ENCODE measurements at regions not wholly inside any gene's neighbourhood (a gene's known extent, or its start where the extent isn't known, plus 50 kb on each side); places are given as distances from the start of the nearest gene placed in this dataset.

- no peak overlapping the region for H3K4me3 ChIP-seq (ENCODE audit: low read length)
- no peak for DNase-seq (ENCODE audit: low read depth)
- TF ChIP-seq CTCF (IDR thresholded peaks at IDR 0.05; ENCODE audit: insufficient read depth, low read depth, low read length, missing control alignments): no peak
Observed at GRCh38 chr6:95159557-95159956, 417.8 kb upstream of the MANEA start.

GRCh38 chr6:95169775-95170174 is 407.6 kb upstream of the MANEA start:
- peak; percentile 13 for DNase-seq (ENCODE audit: low read depth)
- TF ChIP-seq CTCF (IDR thresholded peaks at IDR 0.05; ENCODE audit: insufficient read depth, low read depth, low read length, missing control alignments): no peak
- H3K4me3 ChIP-seq (ENCODE audit: low read length): no peak overlapping the region

DNA sequence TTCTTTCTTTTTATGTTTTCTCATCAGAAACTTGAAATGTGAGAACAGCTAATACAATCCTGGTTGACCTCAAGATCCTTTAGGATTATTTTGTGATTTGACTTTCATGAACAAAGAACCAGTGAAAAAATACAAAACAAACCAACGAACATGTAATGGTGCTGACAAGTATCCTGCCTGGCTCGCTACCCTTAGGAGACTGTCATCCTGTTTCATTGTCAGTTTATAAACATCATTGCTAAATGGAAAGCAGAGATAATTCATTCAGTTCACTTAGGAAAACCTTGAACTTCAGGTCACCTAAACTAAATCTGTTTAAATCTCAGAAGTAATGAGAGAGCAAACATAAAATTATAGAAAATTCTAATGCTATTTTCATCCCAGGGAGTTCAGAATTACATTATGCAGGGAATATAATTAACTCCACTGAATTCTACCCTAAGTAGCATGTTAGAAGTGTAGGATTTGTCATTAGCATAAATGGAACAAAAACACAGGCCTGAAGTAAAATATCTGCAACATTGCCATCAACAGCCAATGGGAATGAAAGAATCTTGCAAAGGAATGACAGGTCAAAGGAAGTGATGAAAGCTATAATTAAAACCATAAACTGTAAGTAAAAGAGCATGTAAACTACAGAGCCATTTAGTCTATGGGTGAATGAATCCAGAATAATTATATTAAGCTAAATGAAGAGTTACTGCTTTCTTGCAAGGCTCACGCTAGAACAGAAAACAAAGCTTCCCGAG is 401.2 kb upstream of the MANEA start:
- DNase-seq (ENCODE audit: low read depth): no peak
- H3K4me3 ChIP-seq (ENCODE audit: low read length): no peak overlapping the region
- TF ChIP-seq CTCF (IDR thresholded peaks at IDR 0.05; ENCODE audit: insufficient read depth, low read depth, low read length, missing control alignments): no peak

- no peak overlapping the region for H3K4me3 ChIP-seq (ENCODE audit: low read length)
- no peak for DNase-seq (ENCODE audit: low read depth)
- no peak for TF ChIP-seq CTCF (IDR thresholded peaks at IDR 0.05; ENCODE audit: insufficient read depth, low read depth, low read length, missing control alignments)
Observed at GRCh38 chr6:95185874-95186273, 391.5 kb upstream of the MANEA start.

GRCh38 chr6:95186710-95187109 is 390.6 kb upstream of the MANEA start:
- no peak for DNase-seq (ENCODE audit: low read depth)
- no peak overlapping the region for H3K4me3 ChIP-seq (ENCODE audit: low read length)
- TF ChIP-seq CTCF (IDR thresholded peaks at IDR 0.05; ENCODE audit: insufficient read depth, low read depth, low read length, missing control alignments): no peak

DNA sequence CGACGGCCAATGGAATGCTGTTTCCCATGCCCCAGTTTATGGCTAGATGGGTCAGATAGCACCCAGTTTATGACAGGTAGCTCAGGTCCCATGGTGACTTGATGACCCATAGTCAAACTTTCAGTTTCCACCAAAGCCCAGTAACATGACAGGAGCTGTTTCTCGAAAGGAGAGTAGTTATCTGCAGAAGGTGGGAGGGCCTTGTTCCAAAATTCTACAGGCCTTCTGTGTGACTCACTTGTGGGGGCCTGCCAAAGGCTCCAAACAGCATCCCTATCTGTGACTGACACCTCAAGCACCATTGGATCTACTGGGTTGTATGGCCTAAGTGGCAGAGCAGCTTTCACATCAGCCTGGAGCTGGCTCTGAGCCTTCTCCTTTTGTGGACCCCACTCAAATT is 379.7 kb upstream of the MANEA start:
- TF ChIP-seq CTCF (IDR thresholded peaks at IDR 0.05; ENCODE audit: insufficient read depth, low read depth, low read length, missing control alignments): no peak
- no peak for DNase-seq (ENCODE audit: low read depth)
- no peak overlapping the region for H3K4me3 ChIP-seq (ENCODE audit: low read length)

- peak; percentile 75 for TF ChIP-seq CTCF (IDR thresholded peaks at IDR 0.05; ENCODE audit: insufficient read depth, low read depth, low read length, missing control alignments)
- DNase-seq (ENCODE audit: low read depth): peak; percentile 65
Observed at GRCh38 chr6:95203153-95203754, 374.1 kb upstream of the MANEA start.

More at GRCh38 chr6:95203153-95203754, 374.1 kb upstream of the MANEA start:
- no peak overlapping the region for H3K4me3 ChIP-seq (ENCODE audit: low read length)

All from epithelial cell of esophagus (primary cell).